ENCODE measurements at regions not wholly inside any gene's neighbourhood (a gene's known extent, or its start where the extent isn't known, plus 50 kb on each side); places are given as distances from the start of the nearest gene placed in this dataset.
"Not testable (repeated sequence)": the region's sequence is repeated elsewhere in the genome, so short reads cannot be mapped to it uniquely, and the experiment has no call there.

DNA sequence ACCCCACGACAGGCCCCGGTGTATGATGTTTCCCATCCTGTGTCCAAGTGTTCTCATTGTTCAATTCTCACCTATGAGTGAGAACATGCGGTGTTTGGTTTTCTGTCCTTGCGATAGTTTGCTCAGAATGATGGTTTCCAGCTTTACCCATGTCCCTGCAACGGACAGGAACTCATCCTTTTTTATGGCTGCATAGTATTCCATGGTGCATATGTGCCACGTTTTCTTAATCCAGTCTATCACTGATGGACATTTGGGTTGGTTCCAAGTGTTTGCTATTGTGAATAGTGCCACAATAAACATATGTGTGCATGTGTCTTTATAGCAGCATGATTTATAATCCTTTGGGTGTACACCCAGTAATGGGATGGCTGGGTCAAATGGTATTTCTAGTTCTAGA, 1218.4 kb upstream of the TMEM132C start:
- not testable (repeated sequence) for H3K36me3 ChIP-seq (ENCODE audit: control insufficient read depth, insufficient read depth, low read length)

DNA sequence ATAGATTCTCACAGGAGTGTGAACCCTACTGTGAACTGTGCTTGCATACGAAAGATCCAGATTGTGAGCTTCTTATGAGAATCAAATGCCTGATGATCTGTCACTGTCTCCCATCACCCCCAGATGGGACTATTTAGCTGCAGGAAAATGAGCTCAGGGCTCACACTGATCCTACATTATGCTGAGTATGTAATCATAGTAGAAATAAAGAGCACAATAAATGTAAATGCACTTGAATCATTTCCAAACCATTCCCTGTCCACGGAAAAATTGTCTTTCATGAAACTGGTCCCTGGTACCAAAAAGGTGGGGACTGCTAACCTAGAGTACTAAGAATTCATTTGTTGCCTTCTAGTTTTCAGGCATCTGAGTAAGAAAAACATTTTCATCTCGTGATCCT, 1215.8 kb upstream of the TMEM132C start:
- Histone ChIP-seq H3K4me1 (ENCODE audit: control insufficient read depth, insufficient read depth, low read length) (no peaks in the 10 kb centered on the region), H3K27ac (ENCODE audit: low read depth, low read length) (no peak overlapping the region), H3K4me3 (ENCODE audit: low read length) (no peak overlapping the region), H3K27me3 (ENCODE audit: control insufficient read depth, insufficient read depth, low read length) (no peaks in the 10 kb centered on the region), H3K36me3 (ENCODE audit: control insufficient read depth, insufficient read depth, low read length) (no peaks in the 10 kb centered on the region), H3K9ac (ENCODE audit: low read length) (no peak overlapping the region)

More for the DNA sequence above, 1218.4 kb upstream of the TMEM132C start:
- H3K4me3 ChIP-seq (ENCODE audit: low read length); H3K4me1 ChIP-seq (ENCODE audit: control insufficient read depth, insufficient read depth, low read length); H3K9ac ChIP-seq (ENCODE audit: low read length); H3K27ac ChIP-seq (ENCODE audit: low read depth, low read length); H3K27me3 ChIP-seq (ENCODE audit: control insufficient read depth, insufficient read depth, low read length): not testable (repeated sequence)

DNA sequence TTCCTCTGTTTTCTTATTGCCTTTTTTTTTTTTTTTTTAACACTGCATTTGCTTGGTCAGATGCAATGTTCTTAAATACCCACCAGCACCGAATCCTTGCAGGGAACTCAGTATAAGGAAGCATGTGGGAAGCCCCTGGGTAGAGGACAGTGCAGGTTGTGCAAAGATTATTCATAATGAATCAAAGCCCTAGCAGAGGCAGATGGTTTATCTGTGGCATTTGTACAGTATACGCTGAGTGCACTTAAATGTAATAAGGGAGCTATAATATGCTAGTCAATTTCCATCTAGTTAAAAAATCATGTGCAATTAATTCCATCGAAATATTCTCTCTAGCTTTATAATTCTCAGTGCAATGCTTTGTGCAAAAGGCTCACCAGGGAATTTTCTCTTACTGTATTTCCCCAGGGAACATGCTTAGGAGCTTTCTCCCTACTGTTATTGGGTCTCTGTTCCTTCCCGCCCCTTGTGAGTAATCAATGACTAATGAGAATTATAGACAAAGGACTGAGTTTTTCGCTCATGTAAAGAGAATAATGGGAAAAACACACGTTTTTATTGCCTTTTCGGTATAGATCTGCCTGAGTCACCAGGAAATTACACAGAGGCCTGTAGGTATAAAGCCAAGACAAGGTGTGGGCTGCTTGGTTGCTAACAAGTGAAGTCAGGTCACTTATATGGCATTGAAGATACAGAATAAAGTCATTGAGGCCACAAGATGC, 1214.3 kb upstream of the TMEM132C start:
- no peak overlapping the region for H3K27ac ChIP-seq (ENCODE audit: low read depth, low read length)
- H3K4me3 ChIP-seq (ENCODE audit: low read length): no peak overlapping the region
- H3K36me3 ChIP-seq (ENCODE audit: control insufficient read depth, insufficient read depth, low read length): no peaks in the 10 kb centered on the region
- no peak overlapping the region for H3K9ac ChIP-seq (ENCODE audit: low read length)
- no peaks in the 10 kb centered on the region for H3K27me3 ChIP-seq (ENCODE audit: control insufficient read depth, insufficient read depth, low read length)
- no peaks in the 10 kb centered on the region for H3K4me1 ChIP-seq (ENCODE audit: control insufficient read depth, insufficient read depth, low read length)

DNA sequence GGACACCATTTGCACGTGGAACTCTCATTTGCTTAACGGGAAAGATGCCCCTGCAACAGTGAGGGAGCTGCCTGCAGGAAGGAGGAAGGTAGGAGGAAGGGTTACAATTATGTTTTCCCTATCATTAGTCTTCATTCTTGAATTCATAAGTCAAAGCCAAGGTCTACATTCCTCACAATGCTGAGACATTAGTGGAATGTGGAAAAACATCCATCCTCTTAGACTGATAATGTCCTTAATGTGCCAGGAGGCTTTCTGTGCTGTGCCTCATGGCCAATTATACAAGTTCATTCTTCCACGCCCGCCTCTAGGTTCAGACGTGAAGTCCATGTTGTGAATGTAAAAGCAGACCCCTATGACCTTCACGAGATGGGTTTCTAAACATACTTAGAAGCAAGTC, 1212.4 kb upstream of the TMEM132C start:
- Histone ChIP-seq H3K27me3 (ENCODE audit: control insufficient read depth, insufficient read depth, low read length) (no peaks in the 10 kb centered on the region), H3K36me3 (ENCODE audit: control insufficient read depth, insufficient read depth, low read length) (no peaks in the 10 kb centered on the region), H3K4me1 (ENCODE audit: control insufficient read depth, insufficient read depth, low read length) (no peaks in the 10 kb centered on the region), H3K4me3 (ENCODE audit: low read length) (no peak overlapping the region), H3K9ac (ENCODE audit: low read length) (no peak overlapping the region), H3K27ac (ENCODE audit: low read depth, low read length) (no peak overlapping the region)

DNA sequence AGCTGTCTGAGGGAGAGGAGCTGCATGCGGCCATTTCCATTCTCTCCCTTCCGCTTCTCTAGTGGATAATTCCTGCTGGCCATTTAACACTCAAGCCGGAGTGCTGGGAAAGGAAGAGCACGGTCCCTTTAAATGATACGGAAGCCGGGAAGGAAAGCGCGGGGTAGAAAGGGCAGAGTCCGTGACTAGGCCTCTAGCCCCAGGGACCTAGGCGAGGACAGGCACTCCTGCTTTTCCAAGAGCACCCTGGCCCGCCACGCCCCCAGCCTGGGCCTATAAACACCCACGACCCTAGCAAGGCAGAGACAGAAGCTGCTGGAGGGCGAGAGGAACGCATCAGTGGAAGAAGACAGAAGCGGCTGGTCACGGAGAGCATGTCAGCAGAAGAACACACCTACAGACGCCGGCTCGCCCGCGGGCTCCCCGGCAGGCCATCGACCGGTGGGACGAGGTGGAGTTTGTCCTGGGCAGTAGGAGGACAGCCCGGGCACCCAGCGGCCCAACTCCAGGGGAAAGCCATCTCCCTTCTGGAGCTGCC, 1206.6 kb upstream of the TMEM132C start:
- H3K9ac ChIP-seq (ENCODE audit: low read length): no peak overlapping the region
- H3K27ac ChIP-seq (ENCODE audit: low read depth, low read length): no peak overlapping the region
- no peaks in the 10 kb centered on the region for H3K27me3 ChIP-seq (ENCODE audit: control insufficient read depth, insufficient read depth, low read length)
- no peaks in the 10 kb centered on the region for H3K36me3 ChIP-seq (ENCODE audit: control insufficient read depth, insufficient read depth, low read length)
- H3K4me3 ChIP-seq (ENCODE audit: low read length): peak overlapping the region; percentile 51
- no peaks in the 10 kb centered on the region for H3K4me1 ChIP-seq (ENCODE audit: control insufficient read depth, insufficient read depth, low read length)

DNA sequence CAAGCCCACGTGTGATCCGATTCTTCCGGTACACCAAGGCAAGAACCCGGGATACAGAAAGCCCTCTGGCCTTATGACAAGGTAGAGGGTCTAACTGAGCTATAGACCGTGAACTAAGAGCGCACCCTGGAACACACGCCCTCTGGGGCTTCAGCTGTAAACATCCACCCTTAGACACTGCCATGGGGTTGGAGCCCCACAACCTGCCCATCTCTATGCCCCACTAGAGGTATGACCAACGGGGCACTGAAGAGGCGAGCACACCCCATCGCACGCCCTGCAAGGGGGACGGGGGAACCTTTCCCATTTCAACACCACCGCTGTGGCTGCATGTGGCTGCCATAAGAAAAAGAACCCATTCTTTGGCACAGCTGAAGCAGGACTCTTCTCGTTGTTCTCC, 1206.0 kb upstream of the TMEM132C start:
- no peaks in the 10 kb centered on the region for H3K27me3 ChIP-seq (ENCODE audit: control insufficient read depth, insufficient read depth, low read length)
- H3K4me1 ChIP-seq (ENCODE audit: control insufficient read depth, insufficient read depth, low read length): no peaks in the 10 kb centered on the region
- no peak overlapping the region for H3K9ac ChIP-seq (ENCODE audit: low read length)
- H3K4me3 ChIP-seq (ENCODE audit: low read length): peak overlapping the region; percentile 48
- H3K36me3 ChIP-seq (ENCODE audit: control insufficient read depth, insufficient read depth, low read length): no peaks in the 10 kb centered on the region
- no peak overlapping the region for H3K27ac ChIP-seq (ENCODE audit: low read depth, low read length)

DNA sequence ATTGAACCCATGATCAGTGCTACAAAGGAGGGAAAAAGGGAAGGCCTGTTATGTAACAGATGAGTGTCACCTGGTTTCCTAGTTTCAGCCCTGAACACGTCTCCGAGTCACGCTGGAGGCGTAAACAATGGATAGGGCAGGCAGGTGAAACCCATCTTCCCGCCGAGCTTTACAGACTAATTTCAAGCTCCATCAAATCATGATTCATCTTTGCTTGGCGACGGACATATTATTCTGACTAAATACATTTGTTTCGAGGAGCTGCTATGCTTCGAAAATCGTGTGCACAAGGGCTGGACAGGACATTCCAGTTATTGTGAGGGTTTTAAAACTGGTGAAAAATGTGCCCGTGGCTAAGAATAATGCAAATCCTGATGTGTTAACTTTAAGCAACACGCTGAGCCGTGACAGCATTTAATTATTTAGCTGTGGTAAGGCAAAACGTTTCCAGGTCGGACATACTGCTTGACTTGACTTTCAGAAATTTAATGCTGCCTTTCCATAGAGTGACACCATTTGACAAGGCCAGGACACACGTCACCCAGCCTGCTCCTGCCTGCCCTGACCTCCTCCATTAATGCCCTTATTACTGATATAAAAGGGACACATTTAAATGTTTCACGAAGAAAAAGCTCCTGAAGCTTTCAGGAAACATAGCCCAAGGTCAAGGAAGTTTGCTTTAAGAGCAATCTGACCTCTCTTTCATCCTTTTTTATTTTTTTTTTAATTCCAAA, 1203.5 kb upstream of the TMEM132C start:
- H3K4me3 ChIP-seq (ENCODE audit: low read length): no peak overlapping the region
- H3K27ac ChIP-seq (ENCODE audit: low read depth, low read length): no peak overlapping the region
- H3K4me1 ChIP-seq (ENCODE audit: control insufficient read depth, insufficient read depth, low read length): no peaks in the 10 kb centered on the region
- H3K27me3 ChIP-seq (ENCODE audit: control insufficient read depth, insufficient read depth, low read length): no peaks in the 10 kb centered on the region
- H3K36me3 ChIP-seq (ENCODE audit: control insufficient read depth, insufficient read depth, low read length): no peaks in the 10 kb centered on the region
- H3K9ac ChIP-seq (ENCODE audit: low read length): no peak overlapping the region

DNA sequence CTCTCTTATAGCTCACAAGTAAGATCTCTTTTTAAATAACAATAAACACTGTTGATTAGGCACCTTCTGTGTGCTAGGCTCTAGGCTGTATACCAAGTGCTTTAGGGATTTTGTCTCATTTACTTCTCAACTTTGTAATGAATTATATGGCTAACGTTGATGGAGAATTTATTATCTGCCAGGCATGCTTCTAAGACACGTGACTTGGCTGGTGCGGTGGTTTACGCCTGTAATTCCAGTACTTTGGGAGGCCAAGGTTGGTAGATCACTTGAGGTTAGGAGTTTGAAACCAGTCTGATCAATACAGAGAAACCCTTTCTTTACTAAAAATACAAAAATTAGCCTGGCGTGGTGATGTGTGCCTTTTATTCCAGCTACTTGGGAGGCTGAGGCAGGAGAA, 1202.8 kb upstream of the TMEM132C start:
- Histone ChIP-seq H3K36me3 (ENCODE audit: control insufficient read depth, insufficient read depth, low read length) (no peaks in the 10 kb centered on the region), H3K27ac (ENCODE audit: low read depth, low read length) (no peak overlapping the region), H3K27me3 (ENCODE audit: control insufficient read depth, insufficient read depth, low read length) (no peaks in the 10 kb centered on the region), H3K4me3 (ENCODE audit: low read length) (no peak overlapping the region), H3K4me1 (ENCODE audit: control insufficient read depth, insufficient read depth, low read length) (no peaks in the 10 kb centered on the region), H3K9ac (ENCODE audit: low read length) (no peak overlapping the region)

DNA sequence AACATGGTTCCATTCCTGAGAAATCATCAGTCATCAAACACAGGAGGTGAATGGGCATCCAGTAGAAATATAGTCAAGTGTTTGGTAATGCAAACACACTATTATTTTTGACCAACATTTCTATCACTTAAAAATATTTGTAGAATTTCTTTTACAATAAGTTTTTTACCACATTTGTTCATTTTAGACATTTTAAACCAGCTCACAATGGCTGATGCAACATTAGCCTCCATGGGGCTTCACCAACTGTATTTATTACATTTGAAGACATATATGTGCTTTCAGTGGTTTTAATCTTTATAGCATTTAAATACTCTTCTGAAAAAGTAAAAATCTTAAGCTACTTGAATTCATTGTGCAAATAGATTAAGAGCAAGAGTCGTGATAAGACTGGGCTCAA, 1201.4 kb upstream of the TMEM132C start:
- Histone ChIP-seq H3K27ac (ENCODE audit: low read depth, low read length) (no peak overlapping the region), H3K36me3 (ENCODE audit: control insufficient read depth, insufficient read depth, low read length) (no peaks in the 10 kb centered on the region), H3K9ac (ENCODE audit: low read length) (no peak overlapping the region), H3K4me1 (ENCODE audit: control insufficient read depth, insufficient read depth, low read length) (no peaks in the 10 kb centered on the region), H3K27me3 (ENCODE audit: control insufficient read depth, insufficient read depth, low read length) (no peaks in the 10 kb centered on the region), H3K4me3 (ENCODE audit: low read length) (no peak overlapping the region)

DNA sequence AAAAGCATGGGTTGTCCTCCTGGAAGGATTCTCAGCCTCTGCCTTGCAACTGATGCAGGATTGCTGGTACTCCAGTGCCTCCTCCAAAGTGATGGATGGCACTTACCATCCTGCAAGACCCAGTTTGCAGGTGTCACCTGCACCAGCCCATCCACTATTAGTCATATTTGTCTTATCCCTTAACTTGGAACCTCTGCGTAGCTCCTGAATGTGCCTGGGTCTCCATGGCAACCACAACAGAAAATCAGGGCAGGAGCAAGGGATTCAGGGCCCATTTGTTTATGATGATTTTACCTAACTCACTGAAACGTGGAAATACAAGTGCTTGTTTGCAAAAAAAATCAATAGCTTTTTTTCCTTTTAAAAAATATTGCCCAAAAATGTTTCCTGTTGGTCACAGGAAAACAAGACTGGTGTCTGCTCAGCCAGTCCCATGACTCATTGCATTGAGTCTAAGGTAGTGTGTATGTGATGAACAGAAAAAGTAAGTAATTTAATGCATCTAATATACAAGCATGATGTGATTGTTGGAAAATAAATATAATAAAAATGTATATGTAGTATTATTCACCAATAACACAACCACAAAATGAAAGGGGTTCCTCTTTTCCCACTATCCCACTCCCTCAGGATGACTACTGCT, 1196.3 kb upstream of the TMEM132C start:
- Histone ChIP-seq H3K27ac (ENCODE audit: low read depth, low read length) (no peak overlapping the region), H3K27me3 (ENCODE audit: control insufficient read depth, insufficient read depth, low read length) (no peaks in the 10 kb centered on the region), H3K9ac (ENCODE audit: low read length) (no peak overlapping the region), H3K4me1 (ENCODE audit: control insufficient read depth, insufficient read depth, low read length) (no peaks in the 10 kb centered on the region), H3K36me3 (ENCODE audit: control insufficient read depth, insufficient read depth, low read length) (no peaks in the 10 kb centered on the region), H3K4me3 (ENCODE audit: low read length) (no peak overlapping the region)

DNA sequence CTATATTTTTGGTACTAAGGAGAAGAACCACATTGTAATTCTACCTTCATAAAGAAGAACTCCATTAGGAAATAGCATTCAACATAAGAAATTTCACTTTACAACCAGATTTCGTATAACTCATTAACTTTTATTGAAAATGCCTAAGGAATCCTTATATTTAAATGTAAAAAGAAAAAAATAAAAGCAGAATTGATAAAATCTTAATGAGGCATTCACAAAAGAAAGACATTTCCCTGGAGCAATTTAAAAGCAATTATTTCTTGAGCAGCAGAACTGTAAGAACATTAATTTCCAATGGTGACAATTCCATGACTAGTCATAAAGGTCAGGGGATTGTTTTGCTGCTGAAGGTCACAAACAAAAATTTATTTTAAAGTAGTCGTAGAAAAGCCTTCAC, 1192.8 kb upstream of the TMEM132C start:
- no peaks in the 10 kb centered on the region for H3K27me3 ChIP-seq (ENCODE audit: control insufficient read depth, insufficient read depth, low read length)
- H3K27ac ChIP-seq (ENCODE audit: low read depth, low read length): no peak overlapping the region
- no peak overlapping the region for H3K9ac ChIP-seq (ENCODE audit: low read length)
- no peak overlapping the region for H3K4me3 ChIP-seq (ENCODE audit: low read length)
- H3K4me1 ChIP-seq (ENCODE audit: control insufficient read depth, insufficient read depth, low read length): no peaks in the 10 kb centered on the region
- no peaks in the 10 kb centered on the region for H3K36me3 ChIP-seq (ENCODE audit: control insufficient read depth, insufficient read depth, low read length)

DNA sequence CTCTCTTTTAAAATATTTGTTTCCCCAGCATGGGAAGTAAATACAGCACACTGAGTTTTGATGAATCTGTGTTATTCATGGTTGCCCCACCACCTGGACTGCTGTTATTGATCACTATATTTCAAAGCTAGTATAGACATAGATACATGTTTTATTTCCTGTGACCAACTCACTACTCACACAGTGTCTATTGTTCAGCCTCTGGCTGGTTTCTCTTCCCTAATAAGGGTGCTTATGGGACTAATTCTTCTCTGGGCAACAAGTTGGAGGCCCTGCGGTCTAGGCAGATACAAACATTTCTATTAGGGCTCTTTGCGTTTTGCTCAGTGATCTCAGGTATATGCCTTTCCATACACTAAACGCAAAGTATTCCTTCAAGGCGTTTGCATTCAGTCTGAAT, 1191.0 kb upstream of the TMEM132C start:
- Histone ChIP-seq H3K27me3 (ENCODE audit: control insufficient read depth, insufficient read depth, low read length) (no peaks in the 10 kb centered on the region), H3K27ac (ENCODE audit: low read depth, low read length) (no peak overlapping the region), H3K9ac (ENCODE audit: low read length) (no peak overlapping the region), H3K4me3 (ENCODE audit: low read length) (no peak overlapping the region), H3K36me3 (ENCODE audit: control insufficient read depth, insufficient read depth, low read length) (no peaks in the 10 kb centered on the region), H3K4me1 (ENCODE audit: control insufficient read depth, insufficient read depth, low read length) (no peaks in the 10 kb centered on the region)

Data from rectal smooth muscle tissue (tissue), 1 donor.